Stimulated activated CD4-positive, alpha-beta T cell treated with anti-CD3 and anti-CD28 coated beads, Interleukin-4, amount 100 ng/mL, for 4 hours (primary cell): ENCODE measurements at regions not wholly inside any gene's neighbourhood (a gene's known extent, or its start where the extent isn't known, plus 50 kb on each side); places are given as distances from the start of the nearest gene placed in this dataset.

Experiments used
- DNase-seq, 2 experiments: peaks; one replicate each; pipeline ENCODE4 v3.0.0-alpha.2; 2020

DNA sequence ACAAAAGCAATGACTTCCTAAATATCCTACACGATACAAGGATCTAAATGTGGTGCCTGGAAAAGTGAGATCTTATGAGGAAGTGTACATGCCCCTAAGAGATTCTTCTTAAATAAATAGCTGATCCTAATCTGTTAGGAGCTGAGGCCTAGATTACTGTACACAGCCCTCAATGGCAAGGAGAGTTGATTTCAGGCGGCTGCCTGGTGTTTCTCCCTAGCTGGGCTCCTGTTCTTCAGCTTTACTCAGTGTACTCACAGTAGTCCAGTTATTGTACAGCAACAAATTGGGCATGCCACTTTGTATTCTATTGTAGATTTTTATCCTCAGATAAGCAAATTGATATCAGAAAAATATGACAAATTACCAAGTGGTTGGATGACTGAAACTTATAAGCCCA lies 358.2 kb upstream of the PDGFD start:
- DNase-seq: no peak

DNA sequence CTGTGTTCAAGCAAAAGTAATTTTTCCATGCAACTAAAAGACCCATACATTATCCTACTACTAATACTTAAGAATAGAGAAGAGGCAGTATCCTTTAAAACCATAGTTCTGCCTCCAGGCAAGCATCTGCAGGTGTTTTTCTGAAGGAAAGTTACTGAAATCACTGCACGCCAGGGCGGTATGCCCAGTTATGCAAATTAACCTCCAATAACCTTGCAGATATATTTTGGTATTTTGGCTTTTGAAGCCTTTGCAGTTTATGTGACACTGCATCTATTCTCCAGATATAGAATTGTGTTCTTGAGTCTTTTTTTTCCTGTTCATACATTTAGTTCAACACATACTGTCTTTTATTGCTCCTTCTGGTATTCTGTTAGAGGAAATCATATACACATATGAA lies 346.2 kb upstream of the PDGFD start:
- no peak for DNase-seq

- no peak for DNase-seq
Measured at GRCh38 chr11:104490182-104490581, 326.2 kb upstream of the PDGFD start.

DNA sequence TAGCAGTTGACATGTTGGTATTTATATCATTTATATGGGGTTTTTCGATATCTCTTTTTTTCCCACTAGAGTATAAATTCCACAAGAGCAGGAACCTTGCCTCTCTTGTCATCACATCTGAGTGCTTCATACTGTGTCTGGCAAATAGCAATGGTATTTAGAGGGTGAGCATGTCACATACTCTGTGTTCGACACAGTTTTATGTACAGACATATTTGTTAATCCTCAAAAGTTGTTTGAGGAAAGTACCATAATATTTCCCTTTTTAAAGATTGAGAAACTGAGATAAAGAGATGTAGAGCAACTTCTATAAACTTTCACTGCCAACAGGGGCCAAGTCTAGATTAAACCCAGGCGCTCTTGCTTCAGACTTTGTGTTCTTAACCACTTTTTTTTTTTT lies 324.6 kb upstream of the PDGFD start:
- no peak for DNase-seq

DNA sequence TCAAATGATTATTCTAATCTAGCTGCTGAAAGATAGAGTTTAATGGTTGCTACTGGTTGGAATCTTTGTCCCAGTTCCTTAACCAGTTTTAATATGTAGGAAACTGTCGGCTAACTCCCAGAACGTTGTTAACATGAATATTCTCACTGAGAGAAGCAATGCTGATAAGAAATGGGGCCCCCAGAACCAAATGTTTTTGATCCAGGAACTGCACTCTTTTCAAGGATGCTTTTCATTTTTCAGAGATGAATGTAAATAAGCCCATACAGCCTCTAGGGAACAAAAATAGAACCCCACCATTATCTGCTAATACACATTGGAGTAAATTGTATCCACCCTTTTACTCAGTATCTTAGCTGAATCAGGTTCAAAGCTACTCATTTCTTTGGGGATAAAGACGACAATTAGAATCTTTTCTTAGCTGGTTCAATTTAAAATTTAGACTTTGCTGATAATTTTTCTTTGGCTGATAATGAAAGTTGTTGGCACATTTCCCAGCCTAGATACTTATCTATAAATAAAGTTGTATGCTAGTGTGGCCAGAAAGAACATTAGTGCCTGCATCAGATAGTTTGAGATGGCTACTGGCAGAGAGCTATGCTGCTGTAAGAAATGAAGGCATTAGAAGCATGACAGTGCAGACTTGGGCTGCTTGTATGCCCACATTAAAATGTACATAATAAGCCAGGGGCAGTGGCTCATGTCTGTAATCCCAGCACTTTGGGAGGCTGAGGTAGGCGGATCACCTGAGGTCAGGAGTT lies 323.3 kb upstream of the PDGFD start:
- no peak for DNase-seq

DNA sequence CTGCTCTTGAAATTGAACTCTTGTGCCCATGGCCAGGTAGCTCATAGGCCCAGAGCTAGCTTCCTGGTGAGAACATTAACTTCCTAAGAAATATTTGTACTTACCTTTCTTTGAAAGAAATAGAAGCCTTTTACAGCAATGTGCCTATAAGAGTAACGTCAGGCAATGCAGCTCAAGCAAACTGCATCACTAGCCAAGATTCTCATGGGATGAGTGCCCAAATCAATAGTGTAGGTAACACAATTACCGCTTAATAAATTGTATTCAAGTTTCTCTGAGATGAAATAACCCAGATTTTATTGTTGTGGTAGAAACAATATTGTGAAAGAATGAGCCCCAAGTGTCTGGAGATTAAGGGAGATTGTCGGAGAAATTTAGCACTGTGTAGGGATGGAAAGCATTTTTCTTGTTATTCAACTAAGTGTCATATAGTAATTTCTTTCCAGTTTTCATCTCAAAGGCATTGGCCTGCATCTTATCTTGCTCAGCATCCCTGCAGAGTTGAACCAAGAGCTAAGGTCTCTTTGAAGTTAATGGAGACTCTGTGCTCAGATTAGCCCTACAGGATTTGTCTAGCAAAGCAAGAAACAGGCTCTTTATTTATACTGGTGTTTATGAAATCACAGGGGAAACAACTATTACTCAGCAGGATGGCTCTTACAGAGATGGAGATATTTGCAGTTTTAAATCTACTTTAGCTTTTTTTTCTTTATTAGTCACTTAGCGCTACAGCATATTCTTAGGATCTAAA lies 321.0 kb upstream of the PDGFD start:
- no peak for DNase-seq

DNA sequence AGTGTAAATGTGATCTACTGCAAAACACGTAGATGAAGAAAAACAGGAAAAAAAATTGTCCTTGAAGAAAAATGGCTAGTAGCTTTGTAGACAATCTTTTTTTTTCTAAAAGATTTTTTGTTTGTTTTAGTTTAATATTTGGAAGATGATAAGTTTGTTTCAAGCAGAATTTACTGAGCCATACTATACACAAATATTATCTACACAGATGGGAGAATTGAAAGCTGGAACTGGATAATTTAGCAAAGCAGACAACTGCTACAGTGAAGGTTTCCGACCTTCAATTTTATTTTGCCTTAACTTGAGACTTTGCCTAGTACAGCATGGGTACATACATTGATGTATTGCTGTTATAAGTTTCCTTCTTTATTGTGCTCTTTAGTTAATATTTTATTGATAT lies 313.0 kb upstream of the PDGFD start:
- no peak for DNase-seq

- no peak for DNase-seq
Measured at GRCh38 chr11:104476454-104476853, 312.5 kb upstream of the PDGFD start.

- no peak for DNase-seq
Measured at GRCh38 chr11:104467404-104467803, 303.5 kb upstream of the PDGFD start.

DNA sequence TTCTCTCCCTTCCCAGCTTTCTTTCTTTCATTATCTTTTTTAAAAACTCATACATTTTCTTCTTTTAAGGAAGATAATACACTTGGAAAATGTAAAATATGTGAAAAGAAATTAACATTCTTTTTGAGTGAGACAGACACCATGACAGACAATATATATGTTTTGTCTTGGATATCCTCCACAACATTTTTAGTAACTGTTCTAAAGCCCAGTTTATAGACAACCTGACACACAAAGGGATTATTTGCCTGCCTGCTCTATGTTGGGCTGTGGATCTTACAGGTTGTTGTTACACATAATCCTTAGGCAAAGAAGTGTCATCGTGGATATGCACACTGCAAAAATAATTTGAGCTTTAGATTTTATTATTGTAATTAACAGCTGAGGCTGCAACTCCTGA lies 301.4 kb upstream of the PDGFD start:
- DNase-seq: no peak

- no peak for DNase-seq
Measured at GRCh38 chr11:104464691-104465090, 300.7 kb upstream of the PDGFD start.

GRCh38 chr11:104462341-104462740 lies 298.4 kb upstream of the PDGFD start:
- no peak for DNase-seq

GRCh38 chr11:104451197-104451893 lies 287.4 kb upstream of the PDGFD start:
- DNase-seq: no peak

GRCh38 chr11:104443387-104443786 lies 279.4 kb upstream of the PDGFD start:
- DNase-seq: no peak

- no peak for DNase-seq
Measured at GRCh38 chr11:104442321-104442720, 278.4 kb upstream of the PDGFD start.

GRCh38 chr11:104435494-104435893 lies 271.5 kb upstream of the PDGFD start:
- no peak for DNase-seq

GRCh38 chr11:104433751-104434150 lies 269.8 kb upstream of the PDGFD start:
- no peak for DNase-seq

- no peak for DNase-seq
Measured at GRCh38 chr11:104432981-104433380, 269.0 kb upstream of the PDGFD start.

GRCh38 chr11:104432526-104432925 lies 268.6 kb upstream of the PDGFD start:
- DNase-seq: no peak

GRCh38 chr11:104422324-104422944 lies 258.5 kb upstream of the PDGFD start:
- DNase-seq: no peak

DNA sequence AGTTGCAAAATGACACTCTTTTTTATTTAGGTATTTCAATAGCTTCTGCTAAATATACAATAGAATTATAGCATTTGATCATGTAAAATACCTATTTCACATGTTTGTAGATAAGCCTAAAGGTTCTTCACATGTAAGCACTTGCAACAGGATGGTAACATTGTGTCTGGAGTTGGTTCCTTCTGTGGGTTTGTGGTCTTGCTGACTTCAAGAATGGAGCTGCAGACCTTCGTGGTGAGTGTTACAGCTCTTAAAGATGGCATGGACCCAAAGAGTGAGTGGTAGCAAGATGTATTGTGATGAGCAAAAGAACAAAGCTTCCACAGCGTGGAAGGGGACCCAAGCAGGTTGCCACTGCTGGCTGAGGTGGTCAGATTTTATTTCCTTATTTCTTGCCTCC lies 246.4 kb upstream of the PDGFD start:
- DNase-seq: no peak

DNA sequence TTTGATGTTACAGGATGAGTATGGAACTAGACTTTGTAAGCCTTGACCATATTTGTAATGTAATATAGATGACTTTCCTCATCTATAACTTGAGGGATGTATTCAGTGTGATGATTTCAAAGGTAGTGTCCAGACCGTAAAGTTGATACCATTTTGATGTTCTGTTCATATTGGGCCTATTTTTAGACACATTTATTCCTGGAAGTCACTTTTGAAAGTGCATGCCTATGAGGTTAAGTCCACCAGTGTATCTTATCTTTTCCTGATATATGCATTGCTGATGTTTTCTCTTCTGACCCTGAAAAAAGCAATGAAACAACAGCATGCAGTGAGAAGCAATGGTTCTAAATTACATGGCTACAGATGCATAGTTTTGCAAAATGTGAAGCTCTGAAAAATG lies 244.7 kb upstream of the PDGFD start:
- no peak for DNase-seq

DNA sequence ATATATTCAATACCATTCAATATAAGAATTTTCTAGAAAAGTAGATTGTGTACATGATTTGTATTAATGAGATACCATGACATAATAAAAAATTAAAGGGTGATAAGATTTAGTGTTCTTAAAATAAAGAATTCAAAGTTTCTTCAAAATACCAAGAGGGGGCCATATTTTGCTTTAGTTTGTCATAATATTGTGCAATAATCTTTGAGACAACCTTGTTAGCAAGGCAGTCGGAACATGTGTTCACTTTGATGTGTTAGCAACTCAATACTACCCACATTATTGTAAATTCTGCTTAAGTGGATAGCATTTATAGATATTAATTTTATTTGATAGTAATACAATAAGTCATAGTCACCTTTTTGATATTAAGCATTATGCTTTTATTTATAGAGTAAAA lies 241.3 kb upstream of the PDGFD start:
- DNase-seq: no peak
